Coronary artery (tissue), 2 donors: ENCODE measurements at regions not wholly inside any gene's neighbourhood (a gene's known extent, or its start where the extent isn't known, plus 50 kb on each side); places are given as distances from the start of the nearest gene placed in this dataset.
"Not testable (repeated sequence)": the region's sequence is repeated elsewhere in the genome, so short reads cannot be mapped to it uniquely, and the experiment has no call there.

ENCODE experiments used
- DNase-seq: peaks from one replicate; pipeline ENCODE4 v3.0.0-alpha.2; 2017; ENCODE audit warnings: low spot score
- H3K27ac ChIP-seq, 2 donors: fragments of 200-600 bp; sonication (generic); one replicate each; pipeline ENCODE4 v1.5.1; 2016 to 2019
- H3K4me3 ChIP-seq: fragments of 200-600 bp; sonication (generic); 2 replicates; pipeline ENCODE4 v1.5.1; 2016; ENCODE audit warnings: mild to moderate bottlenecking, moderate library complexity
- CTCF ChIP-seq: fragments of 200-600 bp; sonication (generic); IDR thresholded peaks from one replicate; pipeline ENCODE4 v1.5.1; 2019; ENCODE audit warnings: antibody characterized with exemption

GRCh38 chr20:29878777-29879442 is 1378.6 kb upstream of the DEFB115 start:
- DNase-seq = peak; percentile 81
- Histone ChIP-seq H3K4me3 (no peak overlapping the region), H3K27ac (no peak overlapping the region)
- TF ChIP-seq CTCF = no peak

DNA sequence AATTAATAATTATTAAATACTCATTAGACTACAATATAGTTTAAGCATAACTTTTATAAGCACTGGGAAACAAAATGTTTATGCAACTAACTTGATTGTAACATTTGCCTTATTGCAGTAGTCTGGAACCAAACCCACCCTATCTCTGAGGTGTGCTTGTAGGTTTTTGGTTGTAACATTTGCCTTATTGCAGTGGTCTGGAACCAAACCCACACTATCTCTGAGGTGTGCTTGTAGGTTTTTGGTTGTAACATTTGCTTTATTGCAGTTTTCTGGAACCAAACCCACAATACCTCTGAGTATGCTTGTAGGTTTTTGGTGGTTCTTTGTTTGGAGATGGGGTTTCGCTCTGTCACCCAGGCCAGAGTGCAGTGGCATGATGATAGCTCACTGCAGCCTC is 1376.4 kb upstream of the DEFB115 start:
- not testable (repeated sequence) for H3K27ac ChIP-seq, DNase-seq, H3K4me3 ChIP-seq

GRCh38 chr20:29883514-29884219 is 1373.8 kb upstream of the DEFB115 start:
- not testable (repeated sequence) for H3K27ac ChIP-seq, H3K4me3 ChIP-seq, DNase-seq

- DNase-seq, H3K4me3 ChIP-seq, H3K27ac ChIP-seq: not testable (repeated sequence)
Observed at GRCh38 chr20:29884322-29884721, 1373.1 kb upstream of the DEFB115 start.

DNA sequence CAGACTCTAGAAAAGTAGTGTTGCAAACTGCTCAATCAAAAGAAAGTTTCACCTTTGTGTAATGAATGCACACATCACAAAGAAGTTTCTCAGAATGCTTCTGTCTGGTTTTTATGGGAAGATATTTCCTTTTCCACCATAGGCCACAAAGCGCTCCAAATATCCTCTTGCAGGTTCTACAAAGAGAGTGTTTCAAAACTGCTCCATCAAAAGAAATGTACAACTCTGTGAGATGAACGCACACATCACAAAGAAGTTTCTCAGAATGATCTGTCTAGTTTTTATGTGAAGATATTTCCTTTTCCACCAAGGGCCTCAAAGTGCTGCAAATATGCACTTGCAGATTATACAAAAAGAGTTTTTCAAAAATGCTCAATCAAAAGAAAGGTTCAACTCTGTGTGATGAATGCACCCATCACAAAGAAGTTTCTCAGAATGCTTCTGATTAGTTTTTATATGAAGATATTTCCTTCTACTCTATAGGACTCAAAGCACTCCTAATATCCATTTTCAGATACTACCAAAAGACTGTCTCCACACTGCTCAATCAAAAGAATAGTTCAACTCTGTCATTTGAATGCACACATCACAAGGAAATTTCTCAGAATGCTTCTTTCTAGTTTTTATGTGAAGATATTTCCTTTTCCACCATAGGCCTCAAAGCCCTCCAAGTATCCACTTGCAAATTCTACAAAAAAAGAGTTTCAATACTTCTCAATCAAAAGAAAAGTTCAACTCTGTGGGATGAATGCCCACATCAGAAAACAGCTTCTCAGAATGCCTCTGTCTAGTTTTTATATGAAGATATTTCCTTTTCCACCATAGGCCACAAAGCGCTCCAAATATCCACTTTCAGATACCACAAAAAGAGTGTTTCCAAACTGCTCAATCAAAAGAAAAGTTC is 1371.9 kb upstream of the DEFB115 start:
- DNase-seq, H3K4me3 ChIP-seq, H3K27ac ChIP-seq: not testable (repeated sequence)

- H3K27ac ChIP-seq, H3K4me3 ChIP-seq, DNase-seq: not testable (repeated sequence)
Observed at GRCh38 chr20:29891555-29891954, 1365.9 kb upstream of the DEFB115 start.
